ENCODE measurements at regions not wholly inside any gene's neighbourhood (a gene's known extent, or its start where the extent isn't known, plus 50 kb on each side); places are given as distances from the start of the nearest gene placed in this dataset.
A peak's percentile ranks its signal among the peaks of the same experiment; 100 is the strongest.

DNA sequence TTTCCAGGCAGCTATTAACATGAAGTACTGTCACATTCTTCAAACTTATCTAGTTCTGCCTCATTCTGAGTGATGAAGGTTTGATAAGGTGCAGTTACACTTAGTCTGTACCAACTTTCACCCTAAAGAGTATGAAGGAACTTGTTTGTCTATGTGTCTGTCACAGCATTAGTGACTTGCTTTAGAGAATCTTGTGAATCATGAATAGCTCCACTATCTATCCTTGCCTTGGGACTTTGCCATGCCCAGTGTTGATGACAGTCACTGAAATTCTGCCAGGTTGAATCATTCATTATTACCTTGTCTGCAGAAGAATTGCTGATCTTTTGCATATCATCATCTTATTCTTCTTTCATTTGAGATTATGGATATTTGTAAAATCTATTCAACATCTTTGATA lies 50.9 kb upstream of the A1CF start:
- no peak for ATAC-seq (ENCODE audit: insufficient read depth, low read depth)
- Histone ChIP-seq H3K27ac (ENCODE audit: low read length) (no peak overlapping the region), H3K4me3 (ENCODE audit: low read depth in 1 of 2, low read length in 2 of 2) (no peak overlapping the region), H4K20me1 (ENCODE audit: insufficient read depth, low read length) (no peaks in the 10 kb centered on the region), H3K79me2 (ENCODE audit: insufficient read depth, low read length) (no peaks in the 10 kb centered on the region), H3K4me1 (ENCODE audit: insufficient read depth, low read length) (no peaks in the 10 kb centered on the region), H2AFZ (ENCODE audit: low read depth, low read length) (no peak overlapping the region), H3K4me2 (ENCODE audit: insufficient read depth, low read length) (no peak overlapping the region), H3K27me3 (ENCODE audit: insufficient read depth, low read length, poor library complexity) (no peaks in the 10 kb centered on the region), H3K36me3 (ENCODE audit: insufficient read depth, low read length) (no peaks in the 10 kb centered on the region), H3K9me3 (ENCODE audit: insufficient read depth, low read length, severe bottlenecking) (no peaks in the 10 kb centered on the region), H3K9ac (ENCODE audit: low read depth, low read length) (no peak overlapping the region)
- TF ChIP-seq, protein P1, sequence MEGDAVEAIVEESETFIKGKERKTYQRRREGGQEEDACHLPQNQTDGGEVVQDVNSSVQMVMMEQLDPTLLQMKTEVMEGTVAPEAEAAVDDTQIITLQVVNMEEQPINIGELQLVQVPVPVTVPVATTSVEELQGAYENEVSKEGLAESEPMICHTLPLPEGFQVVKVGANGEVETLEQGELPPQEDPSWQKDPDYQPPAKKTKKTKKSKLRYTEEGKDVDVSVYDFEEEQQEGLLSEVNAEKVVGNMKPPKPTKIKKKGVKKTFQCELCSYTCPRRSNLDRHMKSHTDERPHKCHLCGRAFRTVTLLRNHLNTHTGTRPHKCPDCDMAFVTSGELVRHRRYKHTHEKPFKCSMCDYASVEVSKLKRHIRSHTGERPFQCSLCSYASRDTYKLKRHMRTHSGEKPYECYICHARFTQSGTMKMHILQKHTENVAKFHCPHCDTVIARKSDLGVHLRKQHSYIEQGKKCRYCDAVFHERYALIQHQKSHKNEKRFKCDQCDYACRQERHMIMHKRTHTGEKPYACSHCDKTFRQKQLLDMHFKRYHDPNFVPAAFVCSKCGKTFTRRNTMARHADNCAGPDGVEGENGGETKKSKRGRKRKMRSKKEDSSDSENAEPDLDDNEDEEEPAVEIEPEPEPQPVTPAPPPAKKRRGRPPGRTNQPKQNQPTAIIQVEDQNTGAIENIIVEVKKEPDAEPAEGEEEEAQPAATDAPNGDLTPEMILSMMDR (IDR thresholded peaks at IDR 0.05; ENCODE audit: borderline replicate concordance, extremely low read depth, low read length, poor library complexity, severe bottlenecking), result no peak
- TF ChIP-seq EZH2 (IDR thresholded peaks at IDR 0.05; ENCODE audit: borderline replicate concordance, low read depth, low read length, severe bottlenecking), result no peak
- no peak for DNase-seq

DNA sequence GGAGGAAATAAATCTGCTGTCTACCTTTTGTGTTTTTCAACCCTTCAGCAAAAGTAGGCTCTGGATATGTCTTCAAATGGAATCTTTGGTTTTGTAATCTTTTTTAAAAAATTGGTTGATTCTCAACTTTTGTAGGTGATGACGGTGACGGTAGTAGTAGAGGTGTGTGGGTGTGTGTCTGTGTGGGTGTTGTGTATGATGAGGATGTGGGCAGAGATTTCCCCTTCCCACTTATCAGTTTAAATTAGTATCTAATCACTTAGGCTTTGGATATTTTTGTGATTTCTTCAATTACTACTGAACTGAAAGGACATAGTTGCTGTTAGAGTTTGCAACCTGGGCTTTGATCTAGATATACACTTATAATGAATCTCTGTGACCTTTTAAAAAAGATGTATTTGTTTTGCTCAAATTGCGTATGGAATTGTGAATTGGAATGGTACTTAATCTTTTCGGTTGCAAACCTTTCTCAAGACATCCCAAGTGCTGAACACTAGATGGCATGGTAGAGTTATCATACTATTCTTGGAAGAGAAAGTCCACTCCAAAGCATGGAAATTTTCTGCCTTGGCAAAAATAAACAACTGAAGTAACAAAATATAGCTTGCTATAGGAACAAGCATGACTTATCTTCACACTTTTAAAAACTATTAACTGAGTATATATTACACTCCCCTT lies 51.9 kb upstream of the A1CF start:
- no peaks in the 10 kb centered on the region for H4K20me1 ChIP-seq (ENCODE audit: insufficient read depth, low read length)
- ATAC-seq (ENCODE audit: insufficient read depth, low read depth) (no peak), DNase-seq (no peak)
- no peaks in the 10 kb centered on the region for H3K36me3 ChIP-seq (ENCODE audit: insufficient read depth, low read length)
- no peak overlapping the region for H3K4me2 ChIP-seq (ENCODE audit: insufficient read depth, low read length)
- no peak overlapping the region for H3K9ac ChIP-seq (ENCODE audit: low read depth, low read length)
- no peak for TF ChIP-seq EZH2 (IDR thresholded peaks at IDR 0.05; ENCODE audit: borderline replicate concordance, low read depth, low read length, severe bottlenecking)
- TF ChIP-seq, protein P1 (IDR thresholded peaks at IDR 0.05; ENCODE audit: borderline replicate concordance, extremely low read depth, low read length, poor library complexity, severe bottlenecking), result peak; percentile 39
- no peak overlapping the region for H3K27ac ChIP-seq (ENCODE audit: low read length)
- no peaks in the 10 kb centered on the region for H3K4me1 ChIP-seq (ENCODE audit: insufficient read depth, low read length)
- H2AFZ ChIP-seq (ENCODE audit: low read depth, low read length), result no peak overlapping the region
- no peaks in the 10 kb centered on the region for H3K27me3 ChIP-seq (ENCODE audit: insufficient read depth, low read length, poor library complexity)
- H3K79me2 ChIP-seq (ENCODE audit: insufficient read depth, low read length), result no peaks in the 10 kb centered on the region
- no peak overlapping the region for H3K4me3 ChIP-seq (ENCODE audit: low read depth in 1 of 2, low read length in 2 of 2)
- H3K9me3 ChIP-seq (ENCODE audit: insufficient read depth, low read length, severe bottlenecking), result no peaks in the 10 kb centered on the region

DNA sequence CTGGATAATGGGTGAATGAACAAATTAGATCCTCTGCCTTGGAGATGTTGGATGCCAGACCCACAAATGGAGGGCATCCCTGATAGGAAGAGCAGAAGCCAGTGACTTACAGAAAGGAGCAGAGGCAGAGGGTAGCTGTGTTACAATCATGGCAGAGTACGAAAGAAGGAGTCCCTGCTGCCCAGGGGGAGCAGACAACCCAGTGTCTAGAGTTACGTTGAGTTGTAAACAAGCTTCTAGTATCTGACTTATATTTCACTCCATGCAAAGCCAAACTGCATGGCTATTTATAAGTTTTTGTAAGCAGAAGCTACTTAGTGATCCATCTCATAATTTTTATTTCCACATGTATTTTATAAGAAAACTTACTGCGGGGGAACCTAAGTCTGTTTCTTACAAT lies 56.2 kb upstream of the A1CF start:
- Histone ChIP-seq H2AFZ (ENCODE audit: low read depth, low read length) (no peak overlapping the region), H3K79me2 (ENCODE audit: insufficient read depth, low read length) (no peaks in the 10 kb centered on the region), H3K4me2 (ENCODE audit: insufficient read depth, low read length) (no peak overlapping the region), H3K4me1 (ENCODE audit: insufficient read depth, low read length) (no peaks in the 10 kb centered on the region), H3K36me3 (ENCODE audit: insufficient read depth, low read length) (no peaks in the 10 kb centered on the region), H3K9ac (ENCODE audit: low read depth, low read length) (no peak overlapping the region), H3K9me3 (ENCODE audit: insufficient read depth, low read length, severe bottlenecking) (no peaks in the 10 kb centered on the region), H3K27ac (ENCODE audit: low read length) (no peak overlapping the region), H4K20me1 (ENCODE audit: insufficient read depth, low read length) (no peaks in the 10 kb centered on the region), H3K4me3 (ENCODE audit: low read depth in 1 of 2, low read length in 2 of 2) (no peak overlapping the region), H3K27me3 (ENCODE audit: insufficient read depth, low read length, poor library complexity) (no peaks in the 10 kb centered on the region)
- TF ChIP-seq EZH2 (IDR thresholded peaks at IDR 0.05; ENCODE audit: borderline replicate concordance, low read depth, low read length, severe bottlenecking), result no peak
- TF ChIP-seq, protein P1 (IDR thresholded peaks at IDR 0.05; ENCODE audit: borderline replicate concordance, extremely low read depth, low read length, poor library complexity, severe bottlenecking), result no peak
- ATAC-seq (ENCODE audit: insufficient read depth, low read depth) (no peak), DNase-seq (no peak)
